CD4-positive, alpha-beta T cell (primary cell): ENCODE measurements at regions not wholly inside any gene's neighbourhood (a gene's known extent, or its start where the extent isn't known, plus 50 kb on each side); places are given as distances from the start of the nearest gene placed in this dataset.

Experiments
- ATAC-seq: fragments of 200-7000 bp; cut with Tn5 transposase; one replicate; pipeline ENCODE4 v1.10.0; 2022; ENCODE audit warnings: mild to moderate bottlenecking; ENCODE audit not compliant: poor library complexity
- CTCF ChIA-PET: fragments of 350-600 bp; sonication (Branson Sonifier 250); formaldehyde crosslinking; loops from one replicate; lab custom pipeline; 2021; ENCODE audit warnings: antibody characterized with exemption, inconsistent platforms; lab: Charles Lee
- POLR2A ChIA-PET: fragments of 350-600 bp; sonication (Branson Sonifier 250); formaldehyde crosslinking; loops from one replicate; lab custom pipeline; 2021; ENCODE audit warnings: antibody characterized with exemption, inconsistent platforms; lab: Charles Lee
- DNase-seq, 14 experiments: peaks; one replicate each; pipeline ENCODE4 v3.0.0-alpha.2; 2013 to 2020; ENCODE audit warnings: mixed read lengths in 2 of 14
- H3K27ac ChIP-seq, 2 donors: one replicate each; pipeline versions ENCODE4 v1.5.1 to v1.7.0; 2013; ENCODE audit warnings: low read length in 2 of 2, low read depth in 1 of 2, mild to moderate bottlenecking in 1 of 2
- H3K27me3 ChIP-seq, 2 experiments: 1 replicate in 1 of 2; 2 replicates in 1 of 2; pipeline versions ENCODE4 v1.6.1 to v1.7.0; 2013; ENCODE audit warnings: low read length in 2 of 2, control low read depth in 1 of 2, mild to moderate bottlenecking in 1 of 2, moderate library complexity in 1 of 2; ENCODE audit not compliant: insufficient read depth in 2 of 2, control insufficient read depth in 1 of 2
- H3K36me3 ChIP-seq: one replicate; pipeline ENCODE4 v1.6.1; 2013; ENCODE audit warnings: low read length, control low read depth; ENCODE audit not compliant: insufficient read depth
- H3K4me1 ChIP-seq: one replicate; pipeline ENCODE4 v1.6.1; 2013; ENCODE audit warnings: low read length, control low read depth; ENCODE audit not compliant: insufficient read depth
- H3K4me3 ChIP-seq: one replicate; pipeline ENCODE4 v1.5.1; 2013; ENCODE audit warnings: mild to moderate bottlenecking, low read length, moderate library complexity
- H3K9me3 ChIP-seq, 2 experiments: 1 replicate in 1 of 2; 2 replicates in 1 of 2; pipeline versions ENCODE4 v1.6.1 to v1.7.0; 2013; ENCODE audit warnings: low read length in 2 of 2, mild to moderate bottlenecking in 2 of 2, control low read depth in 1 of 2, moderate library complexity in 1 of 2; ENCODE audit not compliant: control insufficient read depth in 1 of 2, insufficient read depth in 1 of 2
- H3K27ac Mint-ChIP-seq: one replicate; pipeline ENCODE4 v1.8.0; 2020; ENCODE audit warnings: mixed read lengths
- H3K27me3 Mint-ChIP-seq: one replicate; pipeline ENCODE4 v1.8.0; 2021; ENCODE audit warnings: mixed read lengths
- H3K36me3 Mint-ChIP-seq: one replicate; pipeline ENCODE4 v1.8.0; 2021; ENCODE audit warnings: low read depth, mixed read lengths
- H3K4me1 Mint-ChIP-seq: one replicate; pipeline ENCODE4 v1.8.0; 2021; ENCODE audit warnings: low read depth, mixed read lengths
- H3K4me3 Mint-ChIP-seq: one replicate; pipeline ENCODE4 v1.8.0; 2020; ENCODE audit warnings: mild to moderate bottlenecking, mixed read lengths
- H3K9me3 Mint-ChIP-seq: one replicate; pipeline ENCODE4 v1.8.0; 2020; ENCODE audit warnings: mixed read lengths
- CTCF ChIP-seq: fragments of 200-600 bp; IDR thresholded peaks from one replicate; pipeline ENCODE4 v1.8.0; 2022; ENCODE audit warnings: antibody characterized with exemption, mild to moderate bottlenecking
- intact Hi-C, 2 experiments: fragments of 100-400 bp; cut with DNase I in 1 of 2; cut with micrococcal nuclease in 1 of 2; formaldehyde crosslinking; loops; one replicate each; pipeline versions ENCODE4 v1.15.1 to v1.9.0; 2023 to 2025; cut with DNase I, micrococcal nuclease

- no peaks in the 10 kb centered on the region for H3K4me1 Mint-ChIP-seq
Measured at GRCh38 chr2:155905657-155906056, 426.9 kb downstream of the NR4A2 start.

GRCh38 chr2:155904720-155905119 lies 427.8 kb downstream of the NR4A2 start:
- no peak for TF ChIP-seq CTCF

More at GRCh38 chr2:155905657-155906056, 426.9 kb downstream of the NR4A2 start:
- Histone ChIP-seq H3K4me3 (no peak overlapping the region), H3K27me3 (no peaks in the 10 kb centered on the region), H3K27ac (no peak overlapping the region), H3K9me3 (no peaks in the 10 kb centered on the region), H3K4me1 (no peaks in the 10 kb centered on the region), H3K36me3 (no peaks in the 10 kb centered on the region)
- Mint-ChIP-seq H3K27me3 (no peaks in the 10 kb centered on the region), H3K27ac (no peak overlapping the region), H3K4me3 (no peak overlapping the region), H3K36me3 (no peaks in the 10 kb centered on the region), H3K9me3 (no peaks in the 10 kb centered on the region)
- TF ChIP-seq CTCF = no peak
- ATAC-seq (no peak), DNase-seq (no peak)
- intact Hi-C loops = no loop called here
- POLR2A ChIA-PET = no interaction called here
- CTCF ChIA-PET = no interaction called here

GRCh38 chr2:155902635-155903034 lies 429.9 kb downstream of the NR4A2 start:
- no peaks in the 10 kb centered on the region for H3K27me3 ChIP-seq
- ChIA-PET POLR2A (no interaction called here), CTCF (no interaction called here)
- intact Hi-C loops = no loop called here
- Mint-ChIP-seq H3K4me1 (no peaks in the 10 kb centered on the region), H3K27me3 (no peaks in the 10 kb centered on the region), H3K4me3 (no peak overlapping the region), H3K27ac (no peak overlapping the region), H3K9me3 (no peaks in the 10 kb centered on the region), H3K36me3 (no peaks in the 10 kb centered on the region)
- H3K36me3 ChIP-seq = no peaks in the 10 kb centered on the region
- H3K4me3 ChIP-seq = no peak overlapping the region
- no peaks in the 10 kb centered on the region for H3K4me1 ChIP-seq
- TF ChIP-seq CTCF = no peak
- ATAC-seq (no peak), DNase-seq (no peak)
- no peak overlapping the region for H3K27ac ChIP-seq
- no peaks in the 10 kb centered on the region for H3K9me3 ChIP-seq

More at GRCh38 chr2:155904720-155905119, 427.8 kb downstream of the NR4A2 start:
- no peaks in the 10 kb centered on the region for H3K27me3 Mint-ChIP-seq
- ChIA-PET CTCF (no interaction called here), POLR2A (no interaction called here)
- intact Hi-C loops = no loop called here
- Histone ChIP-seq H3K4me1 (no peaks in the 10 kb centered on the region), H3K9me3 (no peaks in the 10 kb centered on the region), H3K27ac (no peak overlapping the region), H3K4me3 (no peak overlapping the region), H3K36me3 (no peaks in the 10 kb centered on the region), H3K27me3 (no peaks in the 10 kb centered on the region)
- no peaks in the 10 kb centered on the region for H3K36me3 Mint-ChIP-seq
- H3K27ac Mint-ChIP-seq = no peak overlapping the region
- H3K4me1 Mint-ChIP-seq = no peaks in the 10 kb centered on the region
- no peak overlapping the region for H3K4me3 Mint-ChIP-seq
- H3K9me3 Mint-ChIP-seq = no peaks in the 10 kb centered on the region
- DNase-seq = no peak
- no peak for ATAC-seq
